Type B pancreatic cell (in vitro differentiated cells): ENCODE measurements at regions not wholly inside any gene's neighbourhood (a gene's known extent, or its start where the extent isn't known, plus 50 kb on each side); places are given as distances from the start of the nearest gene placed in this dataset.

Source experiments
- DNase-seq: peaks from one replicate; pipeline ENCODE4 v3.0.0; 2021; ENCODE audit warnings: mixed read lengths; ENCODE audit not compliant: unreplicated experiment; ENCODE audit errors: extremely low spot score
- H3K27ac Mint-ChIP-seq: 2 replicates; pipeline ENCODE4 v1.8.0; 2021; ENCODE audit warnings: mild to moderate bottlenecking, mixed read lengths
- H3K27me3 Mint-ChIP-seq: 2 replicates; pipeline ENCODE4 v1.8.0; 2021; ENCODE audit warnings: mixed read lengths
- H3K36me3 Mint-ChIP-seq: 2 replicates; pipeline ENCODE4 v1.8.0; 2021; ENCODE audit warnings: mixed read lengths
- H3K4me1 Mint-ChIP-seq: one replicate; pipeline ENCODE4 v1.8.0; 2021; ENCODE audit warnings: mixed read lengths; ENCODE audit not compliant: unreplicated experiment
- H3K4me3 Mint-ChIP-seq: 2 replicates; pipeline ENCODE4 v1.8.0; 2021; ENCODE audit warnings: mild to moderate bottlenecking, mixed read lengths
- H3K9me3 Mint-ChIP-seq: 2 replicates; pipeline ENCODE4 v1.8.0; 2021; ENCODE audit warnings: mixed read lengths
- CTCF ChIP-seq: fragments of 200-600 bp; sonication (generic); conservative IDR thresholded peaks from 2 replicates; pipeline ENCODE4 v1.5.0; 2021; ENCODE audit warnings: antibody characterized with exemption, mild to moderate bottlenecking

GRCh38 chr12:116483959-116484750, 75.0 kb upstream of the MAP1LC3B2 start:
- Mint-ChIP-seq H3K27ac (no peak overlapping the region), H3K9me3 (peaks cover 10% of the 10 kb centered on the region), H3K27me3 (peaks cover 7% of the 10 kb centered on the region), H3K4me1 (no peaks in the 10 kb centered on the region), H3K4me3 (no peak overlapping the region), H3K36me3 (peaks cover 3% of the 10 kb centered on the region)
- DNase-seq = no peak
- TF ChIP-seq CTCF = no peak

- TF ChIP-seq CTCF = no peak
- peaks cover 4% of the 10 kb centered on the region for H3K27me3 Mint-ChIP-seq
- DNase-seq = no peak
- H3K27ac Mint-ChIP-seq = no peak overlapping the region
- no peaks in the 10 kb centered on the region for H3K4me1 Mint-ChIP-seq
- H3K4me3 Mint-ChIP-seq = no peak overlapping the region
- H3K9me3 Mint-ChIP-seq = peaks cover 10% of the 10 kb centered on the region
- H3K36me3 Mint-ChIP-seq = peaks cover 3% of the 10 kb centered on the region
Observed at GRCh38 chr12:116484807-116485206, 74.4 kb upstream of the MAP1LC3B2 start.

GRCh38 chr12:116489116-116489515, 70.1 kb upstream of the MAP1LC3B2 start:
- H3K36me3 Mint-ChIP-seq = peaks cover 7% of the 10 kb centered on the region
- no peak overlapping the region for H3K27ac Mint-ChIP-seq
- peaks cover 16% of the 10 kb centered on the region for H3K9me3 Mint-ChIP-seq
- TF ChIP-seq CTCF = no peak
- H3K27me3 Mint-ChIP-seq = no peaks in the 10 kb centered on the region
- no peaks in the 10 kb centered on the region for H3K4me1 Mint-ChIP-seq
- H3K4me3 Mint-ChIP-seq = no peak overlapping the region
- DNase-seq = no peak

- TF ChIP-seq CTCF = no peak
- no peak overlapping the region for H3K4me3 Mint-ChIP-seq
- peaks cover 16% of the 10 kb centered on the region for H3K9me3 Mint-ChIP-seq
- no peaks in the 10 kb centered on the region for H3K27me3 Mint-ChIP-seq
- no peaks in the 10 kb centered on the region for H3K4me1 Mint-ChIP-seq
- DNase-seq = no peak
- H3K27ac Mint-ChIP-seq = no peak overlapping the region
- H3K36me3 Mint-ChIP-seq = peaks cover 7% of the 10 kb centered on the region
Observed at GRCh38 chr12:116490471-116490870, 68.7 kb upstream of the MAP1LC3B2 start.

- no peak for TF ChIP-seq CTCF
- Mint-ChIP-seq H3K4me1 (no peaks in the 10 kb centered on the region), H3K27me3 (no peaks in the 10 kb centered on the region), H3K4me3 (no peak overlapping the region), H3K9me3 (peaks cover 14% of the 10 kb centered on the region), H3K27ac (peak overlapping the region; percentile 14), H3K36me3 (peaks cover 7% of the 10 kb centered on the region)
- no peak for DNase-seq
Observed at GRCh38 chr12:116492703-116493324, 66.4 kb upstream of the MAP1LC3B2 start.
